DND-41 (cell line): ENCODE measurements at regions not wholly inside any gene's neighbourhood (a gene's known extent, or its start where the extent isn't known, plus 50 kb on each side); places are given as distances from the start of the nearest gene placed in this dataset.

Experiments used
- CTCF ChIP-seq: IDR thresholded peaks from 2 replicates; pipeline ENCODE4 v1.5.1; 2012; ENCODE audit warnings: borderline replicate concordance, low read length, moderate library complexity, mild to moderate bottlenecking; ENCODE audit not compliant: poor library complexity, severe bottlenecking; ENCODE audit errors: extremely low read depth
- EZH2 ChIP-seq: IDR thresholded peaks from 3 replicates; pipeline ENCODE4 v1.6.1; 2012; ENCODE audit warnings: borderline replicate concordance, low read depth, mild to moderate bottlenecking, moderate library complexity, low read length, inconsistent platforms; ENCODE audit not compliant: severe bottlenecking

- TF ChIP-seq CTCF (no peak), EZH2 (no peak)
These were observed 252.8 kb upstream of the APCDD1 start for GRCh38 chr18:10201659-10202058.
